Ovary (tissue), 7 donors: ENCODE measurements at regions not wholly inside any gene's neighbourhood (a gene's known extent, or its start where the extent isn't known, plus 50 kb on each side); places are given as distances from the start of the nearest gene placed in this dataset.

ENCODE experiments used
- DNase-seq, 5 donors: peaks; one replicate each; pipeline ENCODE4 v3.0.0-alpha.2; 2019 to 2020
- H3K27ac ChIP-seq, 2 donors: fragments of 200-600 bp; one replicate each; pipeline versions ENCODE4 v1.5.1 to v1.8.0; 2019 to 2022
- H3K27me3 ChIP-seq: fragments of 200-600 bp; one replicate; pipeline ENCODE4 v1.8.0; 2022
- H3K36me3 ChIP-seq: fragments of 200-600 bp; sonication (generic); one replicate; pipeline ENCODE4 v1.5.1; 2019
- H3K4me1 ChIP-seq: one replicate; pipeline ENCODE4 v1.8.1; 2013; ENCODE audit warnings: mild to moderate bottlenecking, moderate library complexity; ENCODE audit not compliant: insufficient read depth
- H3K4me3 ChIP-seq: fragments of 200-600 bp; sonication (generic); one replicate; pipeline ENCODE4 v1.5.1; 2017
- H3K9me3 ChIP-seq, 2 donors: fragments of 200-600 bp in 1 of 2; sonication (generic) in 1 of 2; one replicate each; pipeline versions ENCODE4 v1.5.1 to v1.8.1; 2013 to 2019; ENCODE audit warnings: mild to moderate bottlenecking in 1 of 2, moderate library complexity in 1 of 2
- EP300 ChIP-seq: sonication (generic); formaldehyde crosslinking; IDR thresholded peaks from one replicate; pipeline ENCODE4 v1.6.1; 2017; ENCODE audit warnings: antibody characterized with exemption
- POLR2A ChIP-seq: fragments of 450-650 bp; IDR thresholded peaks from one replicate; pipeline ENCODE4 v1.6.1; 2017; ENCODE audit warnings: antibody characterized with exemption, mild to moderate bottlenecking, moderate library complexity
- WGBS, 3 donors: extraction: QIAGEN DNeasy Blood & Tissue Kit in 1 of 3; methylation state at CpG; one replicate each; pipeline versions ENCODE4 v1.1.5 to v1.1.7; 2013 to 2017; 5-methylcytosine and 5-hydroxymethylcytosine counted together
- intact Hi-C, 4 donors: fragments of 100-400 bp; cut with DNase I; formaldehyde crosslinking; loops; one replicate each; pipeline versions ENCODE4 v1.11.0 to v1.15.1; 2022 to 2023
- TF ChIP-seq, protein P1 (sequence below), 3 donors: fragments of 450-650 bp in 2 of 3; fragments of 200-600 bp in 1 of 3; IDR thresholded peaks; one replicate each; pipeline versions ENCODE4 v1.5.1 to v1.8.0; 2016 to 2022; ENCODE audit warnings: antibody characterized with exemption in 3 of 3, mild to moderate bottlenecking in 1 of 3
- donor health status: DM: no; HTN: no; CAD: no; lungs with moderate emphysema.
- donor health status: DM: no; HTN: no; CAD: no.
- donor health status: Bipolar disorder and iron deficiency.
- donor health status: DM: no; HTN: no; CAD: no.
- donor health status: DM: yes; HTN: yes; CAD: no.

GRCh38 chr7:85381212-85381611 is 194.4 kb upstream of the SEMA3D start:
- H3K4me1 ChIP-seq, result no peaks in the 10 kb centered on the region
- TF ChIP-seq, protein P1, sequence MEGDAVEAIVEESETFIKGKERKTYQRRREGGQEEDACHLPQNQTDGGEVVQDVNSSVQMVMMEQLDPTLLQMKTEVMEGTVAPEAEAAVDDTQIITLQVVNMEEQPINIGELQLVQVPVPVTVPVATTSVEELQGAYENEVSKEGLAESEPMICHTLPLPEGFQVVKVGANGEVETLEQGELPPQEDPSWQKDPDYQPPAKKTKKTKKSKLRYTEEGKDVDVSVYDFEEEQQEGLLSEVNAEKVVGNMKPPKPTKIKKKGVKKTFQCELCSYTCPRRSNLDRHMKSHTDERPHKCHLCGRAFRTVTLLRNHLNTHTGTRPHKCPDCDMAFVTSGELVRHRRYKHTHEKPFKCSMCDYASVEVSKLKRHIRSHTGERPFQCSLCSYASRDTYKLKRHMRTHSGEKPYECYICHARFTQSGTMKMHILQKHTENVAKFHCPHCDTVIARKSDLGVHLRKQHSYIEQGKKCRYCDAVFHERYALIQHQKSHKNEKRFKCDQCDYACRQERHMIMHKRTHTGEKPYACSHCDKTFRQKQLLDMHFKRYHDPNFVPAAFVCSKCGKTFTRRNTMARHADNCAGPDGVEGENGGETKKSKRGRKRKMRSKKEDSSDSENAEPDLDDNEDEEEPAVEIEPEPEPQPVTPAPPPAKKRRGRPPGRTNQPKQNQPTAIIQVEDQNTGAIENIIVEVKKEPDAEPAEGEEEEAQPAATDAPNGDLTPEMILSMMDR (IDR thresholded peaks at IDR 0.05), result no peak
- H3K27me3 ChIP-seq, result no peaks in the 10 kb centered on the region
- no peaks in the 10 kb centered on the region for H3K36me3 ChIP-seq
- DNase-seq, result no peak
- intact Hi-C loops, result no loop called here
- WGBS, 3 donors, result 92 to 95% (median 95%) methylated on average over 16 of the region's 16 CpGs
- H3K9me3 ChIP-seq, result no peaks in the 10 kb centered on the region
- no peak overlapping the region for H3K27ac ChIP-seq
- no peak overlapping the region for H3K4me3 ChIP-seq

DNA sequence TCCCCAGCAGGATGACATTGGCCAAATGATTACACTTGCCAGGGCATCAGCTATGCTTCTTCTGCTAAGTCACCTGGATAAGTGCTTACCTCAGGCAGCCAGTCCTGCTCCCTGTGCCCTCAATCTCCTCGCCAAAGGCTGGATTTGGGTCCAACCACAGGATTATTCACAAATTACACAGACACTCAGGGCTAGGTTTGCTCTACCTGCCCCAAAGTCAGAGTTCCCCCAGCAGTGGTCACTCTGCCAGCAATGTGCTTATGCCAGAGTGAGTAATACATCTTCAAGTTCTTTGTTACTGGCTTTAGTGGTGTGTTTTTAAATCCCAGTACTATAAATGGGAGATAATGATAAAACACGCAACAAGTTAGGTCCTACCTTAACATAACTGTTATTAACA is 189.7 kb upstream of the SEMA3D start:
- 90 to 99% (median 96%) methylated on average over 2 of the region's 2 CpGs for WGBS, 3 donors
- TF ChIP-seq POLR2A (no peak), EP300 (no peak)
- TF ChIP-seq, protein P1 (IDR thresholded peaks at IDR 0.05), result no peak
- H3K9me3 ChIP-seq, result no peaks in the 10 kb centered on the region
- no peak for DNase-seq
- H3K27ac ChIP-seq, result no peak overlapping the region
- H3K4me1 ChIP-seq, result no peaks in the 10 kb centered on the region
- H3K4me3 ChIP-seq, result no peak overlapping the region
- H3K27me3 ChIP-seq, result no peaks in the 10 kb centered on the region
- no peaks in the 10 kb centered on the region for H3K36me3 ChIP-seq
- intact Hi-C loops, result no loop called here

DNA sequence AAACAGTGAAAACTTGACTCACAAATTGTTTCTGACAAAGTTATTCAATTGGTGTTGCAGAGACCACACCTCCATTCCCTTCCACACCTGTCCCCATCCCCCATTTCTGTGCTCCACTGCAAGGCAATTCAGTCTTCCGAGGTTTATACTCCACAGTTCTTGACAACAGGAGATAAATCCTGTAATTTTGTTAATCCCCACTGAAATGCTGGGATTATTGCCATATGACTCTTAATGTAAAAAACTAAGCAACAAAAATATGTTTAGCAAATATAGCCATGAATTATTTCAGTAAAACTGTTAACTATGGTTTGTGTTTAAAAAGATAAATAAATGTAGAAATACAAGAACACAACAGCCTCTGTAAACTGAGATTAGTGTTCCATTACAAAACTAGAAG is 170.1 kb upstream of the SEMA3D start:
- no peak overlapping the region for H3K27ac ChIP-seq
- intact Hi-C loops, result no loop called here
- no peaks in the 10 kb centered on the region for H3K27me3 ChIP-seq
- no peak overlapping the region for H3K4me3 ChIP-seq
- no peaks in the 10 kb centered on the region for H3K4me1 ChIP-seq
- no peak for TF ChIP-seq EP300
- no peak for TF ChIP-seq POLR2A
- H3K9me3 ChIP-seq, result no peaks in the 10 kb centered on the region
- H3K36me3 ChIP-seq, result no peaks in the 10 kb centered on the region
- 20 to 32% (median 26%) methylated on average over 1 of the region's 1 CpG for WGBS, 3 donors
- no peak for DNase-seq

DNA sequence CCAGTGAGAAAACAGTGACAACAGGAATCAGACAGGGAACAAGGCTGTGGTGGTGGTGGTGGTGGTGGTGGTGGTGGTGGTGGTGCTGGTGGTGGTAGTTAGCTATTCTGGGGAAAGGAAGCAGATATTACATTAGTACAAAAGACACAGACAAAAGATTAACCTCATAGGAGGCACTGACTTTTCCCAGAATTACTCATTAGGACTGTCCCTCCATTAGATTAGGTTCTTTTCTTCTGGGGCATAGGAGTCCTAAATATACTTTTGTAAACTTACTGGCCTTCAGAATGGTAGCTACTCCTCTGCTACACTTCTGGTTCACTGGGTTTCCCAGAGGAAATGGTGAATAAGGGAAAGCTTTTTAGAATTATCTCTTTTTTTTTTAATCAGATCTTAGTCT is 156.6 kb upstream of the SEMA3D start:
- DNase-seq, result no peak
- no peak for TF ChIP-seq EP300
- TF ChIP-seq, protein P1 (IDR thresholded peaks at IDR 0.05), result no peak
- TF ChIP-seq POLR2A, result no peak
- no peak overlapping the region for H3K27ac ChIP-seq
- H3K4me3 ChIP-seq, result no peak overlapping the region
- intact Hi-C loops, result no loop called here
- no peaks in the 10 kb centered on the region for H3K9me3 ChIP-seq
- H3K27me3 ChIP-seq, result no peaks in the 10 kb centered on the region
- H3K36me3 ChIP-seq, result no peaks in the 10 kb centered on the region
- H3K4me1 ChIP-seq, result no peaks in the 10 kb centered on the region

DNA sequence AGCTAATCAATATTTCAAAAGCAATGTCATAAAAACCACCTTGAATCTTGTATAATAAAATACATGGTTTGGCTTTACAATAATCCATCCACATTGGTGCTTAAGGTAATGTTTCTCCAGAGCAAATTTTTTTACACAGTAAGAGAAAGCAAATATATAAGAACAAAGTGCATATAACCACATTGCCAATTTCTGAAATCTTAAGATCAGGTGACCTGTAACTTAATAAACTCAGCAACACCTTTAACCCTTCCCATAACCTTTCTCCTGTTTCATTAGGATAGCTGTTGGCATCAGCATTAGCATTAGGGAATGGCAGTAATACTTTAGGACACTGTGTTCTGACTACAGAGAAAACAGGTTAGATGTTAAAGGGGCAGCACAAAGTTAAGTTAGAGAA is 155.9 kb upstream of the SEMA3D start:
- no peaks in the 10 kb centered on the region for H3K27me3 ChIP-seq
- H3K4me1 ChIP-seq, result no peaks in the 10 kb centered on the region
- H3K27ac ChIP-seq, result no peak overlapping the region
- DNase-seq, result no peak
- H3K36me3 ChIP-seq, result no peaks in the 10 kb centered on the region
- intact Hi-C loops, result no loop called here
- TF ChIP-seq, protein P1 (IDR thresholded peaks at IDR 0.05), result no peak
- no peak for TF ChIP-seq EP300
- H3K9me3 ChIP-seq, result no peaks in the 10 kb centered on the region
- no peak overlapping the region for H3K4me3 ChIP-seq
